Amniotic stem cell (primary cell): ENCODE measurements at regions not wholly inside any gene's neighbourhood (a gene's known extent, or its start where the extent isn't known, plus 50 kb on each side); places are given as distances from the start of the nearest gene placed in this dataset.
"Not testable (repeated sequence)": the region's sequence is repeated elsewhere in the genome, so short reads cannot be mapped to it uniquely, and the experiment has no call there.

Experiments used
- DNase-seq: peaks from one replicate; lab custom pipeline; 2025; lab: John Stamatoyannopoulos, UW

GRCh38 chr1:66424530-66424929, 109.4 kb upstream of the SGIP1 start:
- not testable (repeated sequence) for DNase-seq

DNA sequence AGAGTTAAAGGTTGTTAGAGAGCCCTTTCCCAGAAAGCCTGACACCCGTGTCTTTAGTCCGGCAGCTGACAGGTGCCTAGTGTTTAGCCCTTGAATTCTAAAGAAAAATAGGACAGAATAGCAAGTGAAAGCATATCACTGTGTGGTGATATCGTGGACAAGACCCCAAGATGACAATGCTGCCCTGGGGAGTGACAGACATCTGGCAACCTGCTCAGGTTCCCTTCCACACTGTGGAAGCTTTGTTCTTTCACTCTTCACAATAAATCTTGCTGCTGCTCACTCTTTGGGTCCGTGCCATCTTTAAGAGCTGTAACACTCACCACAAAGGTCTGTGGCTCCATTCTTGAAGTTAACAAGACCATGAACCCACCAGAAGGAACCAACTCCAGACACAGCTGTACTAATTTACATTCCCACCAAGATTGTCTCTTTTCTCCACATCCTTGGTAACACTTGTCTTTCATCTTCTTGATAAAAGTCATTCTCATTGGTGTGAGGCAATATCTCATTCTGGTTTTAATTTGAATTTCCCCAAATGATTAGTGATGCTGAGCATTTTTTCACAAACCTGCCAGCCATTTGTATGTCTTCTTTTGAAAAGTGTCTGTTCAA, 107.6 kb upstream of the SGIP1 start:
- no peak for DNase-seq

GRCh38 chr1:66430815-66431214, 103.1 kb upstream of the SGIP1 start:
- DNase-seq = not testable (repeated sequence)

GRCh38 chr1:66431999-66432398, 102.0 kb upstream of the SGIP1 start:
- no peak for DNase-seq

GRCh38 chr1:66433611-66434010, 100.3 kb upstream of the SGIP1 start:
- no peak for DNase-seq

DNA sequence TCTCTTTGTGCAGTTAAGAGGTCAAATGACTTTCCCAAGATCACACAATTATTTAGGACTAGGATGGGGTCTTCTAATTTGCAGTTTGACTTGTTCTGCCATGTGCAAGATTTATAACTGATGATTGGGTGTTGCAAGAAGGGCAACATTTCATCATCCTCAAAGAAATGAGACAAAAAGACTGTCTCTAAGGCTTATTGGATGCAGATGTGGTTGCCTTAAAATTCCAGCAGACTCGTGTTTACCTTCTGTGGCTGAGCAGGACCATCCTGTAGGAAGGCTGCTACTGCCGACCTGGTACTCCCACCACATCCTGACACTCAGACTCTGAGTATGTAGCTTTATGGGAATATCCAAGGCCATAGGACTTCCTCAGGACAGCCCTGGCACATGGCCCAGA, 99.9 kb upstream of the SGIP1 start:
- DNase-seq = no peak

- no peak for DNase-seq
Measured at GRCh38 chr1:66435541-66435940, 98.4 kb upstream of the SGIP1 start.

DNA sequence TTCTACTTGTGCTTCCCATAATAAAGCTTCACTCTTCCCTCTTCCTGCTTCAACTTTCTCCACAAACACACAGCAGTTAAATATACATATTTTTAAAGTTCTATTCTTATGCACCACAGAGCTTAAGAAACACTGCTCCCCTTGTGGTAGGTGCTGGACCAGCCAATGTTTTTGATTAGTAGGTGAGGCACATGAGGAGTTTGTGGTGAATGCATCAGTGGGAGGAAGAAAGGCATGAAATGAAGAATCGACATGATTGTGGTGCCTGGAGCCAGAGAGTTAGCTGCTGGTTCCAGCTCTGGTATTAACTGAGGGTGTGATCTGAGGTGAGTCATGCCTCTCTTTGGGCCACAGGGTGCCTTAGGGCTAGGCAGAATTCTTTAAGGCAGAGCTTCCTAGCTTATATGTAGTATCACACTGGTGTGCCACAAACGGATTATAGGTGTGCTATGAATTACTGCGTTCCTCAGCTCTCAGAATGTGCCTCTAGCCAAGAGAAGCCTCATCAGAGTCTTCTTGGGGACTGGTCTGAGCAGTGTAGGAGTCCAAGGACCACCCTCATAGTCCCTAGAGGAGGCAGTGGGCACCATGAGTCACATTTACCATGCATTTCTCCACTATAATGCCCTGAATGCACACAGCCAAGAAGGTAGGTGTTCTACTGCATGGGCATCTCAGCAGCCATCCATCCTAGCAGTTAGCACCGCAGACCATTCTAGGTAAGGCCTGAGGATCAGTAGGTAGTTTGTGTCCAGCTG, 97.4 kb upstream of the SGIP1 start:
- DNase-seq = peak; percentile 71

DNA sequence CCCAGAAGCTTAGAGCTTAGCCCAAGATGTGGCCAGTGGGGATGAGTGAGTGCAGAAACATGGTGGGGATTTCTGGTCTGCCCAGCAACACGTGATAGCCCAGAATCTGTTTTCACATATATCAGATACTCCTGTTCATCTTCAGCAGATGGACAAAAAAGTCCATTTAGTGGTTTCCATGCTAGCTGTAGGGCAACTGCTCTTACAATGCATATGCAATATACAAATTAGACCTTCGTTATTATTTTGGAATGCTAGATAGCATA, 96.9 kb upstream of the SGIP1 start:
- no peak for DNase-seq

GRCh38 chr1:66438062-66438461, 95.9 kb upstream of the SGIP1 start:
- no peak for DNase-seq

GRCh38 chr1:66438501-66438900, 95.5 kb upstream of the SGIP1 start:
- DNase-seq = no peak

- DNase-seq = no peak
Measured at GRCh38 chr1:66439031-66439740, 94.8 kb upstream of the SGIP1 start.

DNA sequence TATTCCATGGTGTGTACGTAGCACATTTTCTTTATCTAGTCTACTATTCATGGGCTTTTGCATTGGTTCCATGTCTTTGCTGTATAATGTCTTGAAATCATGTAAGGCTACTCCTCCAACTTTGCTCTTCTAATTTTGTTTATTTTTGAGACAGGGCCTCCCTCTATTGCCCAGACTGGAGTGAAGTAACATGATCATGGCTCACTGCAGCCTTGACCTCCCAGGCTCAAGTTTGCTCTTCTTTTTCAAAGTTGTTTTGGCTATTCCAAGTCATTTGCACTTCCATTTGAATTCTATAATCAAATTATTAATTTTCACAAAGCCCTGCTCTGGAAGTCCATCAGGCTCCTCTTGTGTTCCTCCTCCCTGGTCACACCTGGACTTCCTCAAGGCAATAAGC, 90.2 kb upstream of the SGIP1 start:
- no peak for DNase-seq

GRCh38 chr1:66444438-66445265, 89.3 kb upstream of the SGIP1 start:
- no peak for DNase-seq

- no peak for DNase-seq
Measured at GRCh38 chr1:66445492-66446181, 88.3 kb upstream of the SGIP1 start.

DNA sequence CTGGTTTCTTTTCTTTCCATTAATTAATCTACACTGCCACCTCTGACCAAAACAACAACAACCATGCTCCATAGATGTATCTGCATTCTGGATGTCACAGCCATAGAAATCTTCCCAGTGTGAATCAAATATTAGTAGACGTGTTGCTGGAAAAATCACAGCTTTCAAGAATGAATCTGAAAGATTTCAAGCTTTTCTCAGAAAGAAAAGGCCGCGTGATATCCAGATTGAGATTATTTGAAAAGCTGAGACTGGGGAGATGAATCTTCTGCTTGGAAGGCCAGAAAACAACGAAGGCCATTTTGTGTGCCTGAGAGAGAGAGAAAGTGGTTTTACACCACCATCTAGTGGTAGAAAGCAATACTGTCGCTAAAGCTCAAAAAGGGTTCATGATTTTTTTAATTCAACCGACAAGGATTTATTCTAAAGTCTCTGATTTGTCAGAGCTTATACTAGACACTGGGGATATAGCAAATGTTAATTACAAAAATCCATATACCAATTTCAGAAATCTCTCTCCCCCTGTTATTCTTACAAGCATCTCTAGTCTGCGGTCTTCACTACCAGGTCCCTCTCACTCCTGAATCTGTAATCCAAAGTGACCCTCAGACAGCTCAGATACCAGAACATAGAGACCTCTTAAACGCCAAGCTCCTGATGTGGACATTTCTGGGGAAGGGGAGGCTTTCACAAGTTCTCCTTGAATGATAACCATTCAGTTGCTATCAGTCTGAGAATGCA, 87.5 kb upstream of the SGIP1 start:
- DNase-seq = no peak

DNA sequence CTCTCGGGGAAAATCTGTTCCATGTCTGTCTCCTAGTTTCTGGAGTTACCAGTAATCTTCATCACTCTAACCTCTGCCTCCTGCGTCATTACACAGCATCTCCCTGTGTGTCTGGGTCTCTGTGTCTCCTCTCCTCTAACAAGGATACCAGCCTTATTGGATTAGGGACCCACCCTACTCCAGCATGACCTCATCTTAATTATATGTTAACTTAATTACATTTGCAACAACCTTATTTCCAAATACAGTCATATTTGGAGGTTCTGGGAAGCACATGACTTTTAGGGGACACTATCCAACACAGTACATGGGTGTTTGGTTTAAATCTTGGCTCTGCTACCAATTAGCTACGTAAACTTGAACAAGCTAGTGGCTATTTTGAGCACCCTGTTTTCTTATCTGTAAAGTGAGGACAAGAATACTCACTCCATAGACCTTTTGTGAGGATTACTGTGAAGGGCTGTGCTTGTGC, 83.9 kb upstream of the SGIP1 start:
- DNase-seq = no peak

DNA sequence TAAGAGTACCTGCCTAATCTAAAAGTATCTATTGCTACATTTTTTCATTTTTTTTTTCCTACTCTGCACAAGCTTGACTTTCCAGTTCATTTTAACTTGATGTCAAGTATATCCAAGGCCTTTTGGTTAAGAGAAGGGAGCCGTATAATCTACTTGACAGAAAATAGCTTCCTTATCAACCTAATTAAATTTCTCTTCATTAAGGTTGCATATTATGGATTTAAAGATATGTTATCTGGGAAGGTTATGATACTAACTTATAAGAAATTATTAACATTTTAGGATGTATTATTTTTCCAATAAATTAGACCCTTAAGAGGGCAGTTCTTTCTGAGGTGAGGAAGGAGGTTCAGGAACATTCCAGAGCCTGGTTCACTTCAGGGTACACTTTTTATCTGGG, 83.1 kb upstream of the SGIP1 start:
- DNase-seq = no peak

DNA sequence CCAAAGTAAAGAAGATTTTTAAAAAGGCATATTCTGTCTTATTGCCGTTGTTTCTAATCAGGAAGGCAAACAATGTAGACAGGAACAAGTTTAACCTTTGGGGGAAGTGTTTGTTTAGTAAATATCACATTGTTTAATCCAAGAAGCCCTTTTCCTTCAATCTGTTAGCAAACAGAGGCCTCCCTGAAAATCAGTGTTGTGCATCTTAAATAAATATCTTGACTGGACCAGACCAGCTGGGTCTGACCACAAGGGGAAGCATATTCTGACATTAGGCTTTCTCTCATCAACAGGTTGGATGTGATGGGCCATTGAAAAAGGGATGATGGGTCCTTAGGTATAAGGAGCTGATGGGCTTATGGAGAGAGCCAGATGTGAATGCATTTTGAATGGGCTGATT, 81.8 kb upstream of the SGIP1 start:
- DNase-seq = no peak

DNA sequence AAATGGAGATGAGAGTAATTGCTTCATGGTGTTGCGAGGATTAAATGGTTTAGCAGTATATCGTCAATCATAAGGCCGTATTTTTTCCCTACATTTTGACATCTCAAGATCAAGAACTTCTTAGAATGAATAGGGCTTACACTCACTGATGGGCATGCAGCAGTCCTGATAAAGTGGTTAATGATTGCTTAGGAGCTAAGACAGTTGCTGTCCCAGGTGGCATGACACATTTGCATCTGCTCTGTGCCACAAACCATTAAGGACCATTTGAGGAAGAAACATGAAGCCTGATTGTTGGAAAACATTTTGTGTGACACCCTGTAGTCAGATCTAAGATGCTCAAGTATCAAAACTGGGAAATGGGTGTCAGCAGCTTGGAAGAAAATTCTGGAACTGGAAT, 81.0 kb upstream of the SGIP1 start:
- DNase-seq = no peak

DNA sequence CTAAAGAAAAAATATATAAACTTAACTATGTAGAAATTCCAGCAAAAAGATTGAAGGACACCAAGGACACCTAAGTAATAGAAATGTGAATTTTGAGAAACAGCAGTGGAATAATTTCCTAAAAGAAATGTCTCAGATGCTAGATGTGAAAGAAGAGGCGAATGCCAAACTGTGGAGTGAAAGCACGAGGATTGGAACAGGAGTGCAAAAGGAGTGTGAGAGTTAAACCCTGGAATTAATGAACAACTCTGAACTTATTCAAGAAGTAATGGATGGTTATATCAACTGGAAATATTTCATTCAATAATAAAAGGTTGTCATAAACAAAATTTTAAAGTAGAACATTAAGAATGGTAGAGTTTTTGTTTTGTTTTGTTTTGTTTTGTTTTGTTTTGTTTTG, 78.5 kb upstream of the SGIP1 start:
- no peak for DNase-seq
